ENCODE measurements at regions not wholly inside any gene's neighbourhood (a gene's known extent, or its start where the extent isn't known, plus 50 kb on each side); places are given as distances from the start of the nearest gene placed in this dataset.

DNA sequence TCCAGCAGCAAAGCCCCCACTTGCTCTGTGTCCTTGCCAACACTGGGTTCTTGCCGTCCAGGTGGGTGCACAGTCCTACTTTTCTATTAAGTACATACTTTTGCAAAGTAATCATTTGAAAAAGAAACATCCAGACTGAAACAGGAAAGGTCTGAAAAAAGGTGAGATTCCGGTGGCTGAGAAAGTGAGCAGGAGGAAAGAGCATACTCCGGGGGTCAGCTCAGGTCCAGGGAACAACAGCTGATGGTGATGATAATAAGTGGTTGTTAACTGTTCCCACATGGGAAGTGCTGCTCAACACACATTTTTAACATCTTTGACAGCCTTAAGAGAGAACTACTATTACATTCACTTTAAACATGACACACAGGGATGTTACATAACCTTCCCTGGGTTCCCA lies 86.1 kb upstream of the UXS1 start:
- TF ChIP-seq PBX3 (IDR thresholded peaks at IDR 0.05): no peak
- TF ChIP-seq REST (IDR thresholded peaks at IDR 0.05; ENCODE audit: low read depth, low read length): no peak
- TF ChIP-seq, protein P1, sequence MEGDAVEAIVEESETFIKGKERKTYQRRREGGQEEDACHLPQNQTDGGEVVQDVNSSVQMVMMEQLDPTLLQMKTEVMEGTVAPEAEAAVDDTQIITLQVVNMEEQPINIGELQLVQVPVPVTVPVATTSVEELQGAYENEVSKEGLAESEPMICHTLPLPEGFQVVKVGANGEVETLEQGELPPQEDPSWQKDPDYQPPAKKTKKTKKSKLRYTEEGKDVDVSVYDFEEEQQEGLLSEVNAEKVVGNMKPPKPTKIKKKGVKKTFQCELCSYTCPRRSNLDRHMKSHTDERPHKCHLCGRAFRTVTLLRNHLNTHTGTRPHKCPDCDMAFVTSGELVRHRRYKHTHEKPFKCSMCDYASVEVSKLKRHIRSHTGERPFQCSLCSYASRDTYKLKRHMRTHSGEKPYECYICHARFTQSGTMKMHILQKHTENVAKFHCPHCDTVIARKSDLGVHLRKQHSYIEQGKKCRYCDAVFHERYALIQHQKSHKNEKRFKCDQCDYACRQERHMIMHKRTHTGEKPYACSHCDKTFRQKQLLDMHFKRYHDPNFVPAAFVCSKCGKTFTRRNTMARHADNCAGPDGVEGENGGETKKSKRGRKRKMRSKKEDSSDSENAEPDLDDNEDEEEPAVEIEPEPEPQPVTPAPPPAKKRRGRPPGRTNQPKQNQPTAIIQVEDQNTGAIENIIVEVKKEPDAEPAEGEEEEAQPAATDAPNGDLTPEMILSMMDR (IDR thresholded peaks at IDR 0.05): no peak
- no peak for TF ChIP-seq YY1 (IDR thresholded peaks at IDR 0.05; ENCODE audit: low read depth)
- no peak for TF ChIP-seq MAX (IDR thresholded peaks at IDR 0.05; ENCODE audit: low read depth)
- TF ChIP-seq RAD21 (IDR thresholded peaks at IDR 0.05; ENCODE audit: low read length): no peak
- no peak for TF ChIP-seq FOXM1 (IDR thresholded peaks at IDR 0.05; ENCODE audit: low read depth)
- no peak for TF ChIP-seq TAF1 (IDR thresholded peaks at IDR 0.05; ENCODE audit: borderline replicate concordance, low read depth, low read length)
- TF ChIP-seq, protein P2, sequence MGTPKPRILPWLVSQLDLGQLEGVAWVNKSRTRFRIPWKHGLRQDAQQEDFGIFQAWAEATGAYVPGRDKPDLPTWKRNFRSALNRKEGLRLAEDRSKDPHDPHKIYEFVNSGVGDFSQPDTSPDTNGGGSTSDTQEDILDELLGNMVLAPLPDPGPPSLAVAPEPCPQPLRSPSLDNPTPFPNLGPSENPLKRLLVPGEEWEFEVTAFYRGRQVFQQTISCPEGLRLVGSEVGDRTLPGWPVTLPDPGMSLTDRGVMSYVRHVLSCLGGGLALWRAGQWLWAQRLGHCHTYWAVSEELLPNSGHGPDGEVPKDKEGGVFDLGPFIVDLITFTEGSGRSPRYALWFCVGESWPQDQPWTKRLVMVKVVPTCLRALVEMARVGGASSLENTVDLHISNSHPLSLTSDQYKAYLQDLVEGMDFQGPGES (IDR thresholded peaks at IDR 0.05; ENCODE audit: low read depth, low read length): no peak
- TF ChIP-seq POLR2AphosphoS5 (IDR thresholded peaks at IDR 0.05; ENCODE audit: low read depth, low read length): no peak
- TF ChIP-seq EP300 (IDR thresholded peaks at IDR 0.05; ENCODE audit: borderline replicate concordance in 1 of 2, low read depth in 1 of 2, low read length in 1 of 2): no peak
- no peak for TF ChIP-seq RFX5 (IDR thresholded peaks at IDR 0.05; ENCODE audit: low read length)

Data from SK-N-SH (cell line).